ENCODE measurements at regions not wholly inside any gene's neighbourhood (a gene's known extent, or its start where the extent isn't known, plus 50 kb on each side); places are given as distances from the start of the nearest gene placed in this dataset.

- POLR2A ChIA-PET, result no interaction called here
- intact Hi-C loops (cut with DNase I, micrococcal nuclease), result no loop called here
- Histone ChIP-seq H3K4me3 (ENCODE audit: low read length) (no peak overlapping the region), H3K36me3 (ENCODE audit: insufficient read depth, low read length) (no peaks in the 10 kb centered on the region), H3K27me3 (ENCODE audit: control insufficient read depth in 1 of 2, insufficient read depth in 2 of 2, low read length in 2 of 2) (no peaks in the 10 kb centered on the region), H3K9me3 (ENCODE audit: control insufficient read depth in 1 of 2, insufficient read depth in 1 of 2, low read length in 2 of 2) (peaks cover 6 to 21% of the 10 kb centered on the region in 2 experiments), H3K4me1 (ENCODE audit: insufficient read depth, low read length) (no peaks in the 10 kb centered on the region), H3K27ac (ENCODE audit: low read depth in 1 of 2, low read length in 2 of 2) (no peak overlapping the region)
- H3K27ac Mint-ChIP-seq, result no peak overlapping the region
- H3K9me3 Mint-ChIP-seq, result peaks cover 9% of the 10 kb centered on the region
- H3K27me3 Mint-ChIP-seq, result no peaks in the 10 kb centered on the region
- no peak for TF ChIP-seq CTCF (IDR thresholded peaks at IDR 0.05)
- ATAC-seq (ENCODE audit: poor library complexity) (no peak), DNase-seq (no peak)
- H3K36me3 Mint-ChIP-seq (ENCODE audit: low read depth), result no peaks in the 10 kb centered on the region
- CTCF ChIA-PET, result no interaction called here
- no peaks in the 10 kb centered on the region for H3K4me1 Mint-ChIP-seq (ENCODE audit: low read depth)
- no peak overlapping the region for H3K4me3 Mint-ChIP-seq
These were observed 195.0 kb downstream of the MTERF1 start for GRCh38 chr7:91685544-91685943.

GRCh38 chr7:91690541-91691070, 189.9 kb downstream of the MTERF1 start:
- CTCF ChIA-PET, result no interaction called here
- no peak for ATAC-seq (ENCODE audit: poor library complexity)
- no peak overlapping the region for H3K27ac ChIP-seq (ENCODE audit: low read depth in 1 of 2, low read length in 2 of 2)
- Mint-ChIP-seq H3K27me3 (no peaks in the 10 kb centered on the region), H3K36me3 (ENCODE audit: low read depth) (no peaks in the 10 kb centered on the region), H3K9me3 (peaks cover 4% of the 10 kb centered on the region), H3K4me3 (no peak overlapping the region), H3K27ac (no peak overlapping the region), H3K4me1 (ENCODE audit: low read depth) (no peaks in the 10 kb centered on the region)
- intact Hi-C loops (cut with DNase I, micrococcal nuclease), result no loop called here
- no peak for DNase-seq
- POLR2A ChIA-PET, result no interaction called here
- H3K4me3 ChIP-seq (ENCODE audit: low read length), result no peak overlapping the region
- no peaks in the 10 kb centered on the region for H3K4me1 ChIP-seq (ENCODE audit: insufficient read depth, low read length)
- H3K27me3 ChIP-seq (ENCODE audit: control insufficient read depth in 1 of 2, insufficient read depth in 2 of 2, low read length in 2 of 2), result no peaks in the 10 kb centered on the region
- no peaks in the 10 kb centered on the region for H3K36me3 ChIP-seq (ENCODE audit: insufficient read depth, low read length)
- TF ChIP-seq CTCF (IDR thresholded peaks at IDR 0.05), result no peak
- H3K9me3 ChIP-seq (ENCODE audit: control insufficient read depth in 1 of 2, insufficient read depth in 1 of 2, low read length in 2 of 2), result no peaks in the 10 kb centered on the region

- TF ChIP-seq CTCF (IDR thresholded peaks at IDR 0.05), result no peak
- CTCF ChIA-PET, result no interaction called here
- POLR2A ChIA-PET, result no interaction called here
These were observed 188.6 kb downstream of the MTERF1 start for GRCh38 chr7:91691865-91692264.

More at GRCh38 chr7:91691865-91692264, 188.6 kb downstream of the MTERF1 start:
- Histone ChIP-seq H3K4me3 (ENCODE audit: low read length) (no peak overlapping the region), H3K27me3 (ENCODE audit: control insufficient read depth in 1 of 2, insufficient read depth in 2 of 2, low read length in 2 of 2) (no peaks in the 10 kb centered on the region), H3K4me1 (ENCODE audit: insufficient read depth, low read length) (no peaks in the 10 kb centered on the region), H3K9me3 (ENCODE audit: control insufficient read depth in 1 of 2, insufficient read depth in 1 of 2, low read length in 2 of 2) (no peaks in the 10 kb centered on the region), H3K36me3 (ENCODE audit: insufficient read depth, low read length) (no peaks in the 10 kb centered on the region), H3K27ac (ENCODE audit: low read depth in 1 of 2, low read length in 2 of 2) (no peak overlapping the region)
- Mint-ChIP-seq H3K9me3 (peaks cover 7% of the 10 kb centered on the region), H3K36me3 (ENCODE audit: low read depth) (peaks cover 3% of the 10 kb centered on the region), H3K27ac (no peak overlapping the region), H3K4me1 (ENCODE audit: low read depth) (no peaks in the 10 kb centered on the region), H3K4me3 (no peak overlapping the region), H3K27me3 (peaks cover 5% of the 10 kb centered on the region)
- intact Hi-C loops (cut with DNase I, micrococcal nuclease), result no loop called here
- ATAC-seq (ENCODE audit: poor library complexity), result no peak
- DNase-seq, result no peak

Measured in CD4-positive, alpha-beta T cell (primary cell).